GM23338 (cell line): ENCODE measurements at regions not wholly inside any gene's neighbourhood (a gene's known extent, or its start where the extent isn't known, plus 50 kb on each side); places are given as distances from the start of the nearest gene placed in this dataset.

ENCODE experiments used
- ATAC-seq: fragments of 200-7000 bp; cut with Tn5 transposase; 3 replicates; pipeline ENCODE4 v1.9.1; 2020
- DNase-seq: peaks from one replicate; pipeline ENCODE4 v3.0.0-alpha.2; 2015; ENCODE audit warnings: low spot score
- H2AFZ ChIP-seq: fragments of 200-600 bp; sonication (generic); 2 replicates; pipeline ENCODE4 v1.8.0; 2016; ENCODE audit warnings: antibody characterized with exemption, mild to moderate bottlenecking, moderate library complexity
- H3F3A ChIP-seq: fragments of 200-600 bp; sonication (generic); replicated peaks from 2 replicates; pipeline ENCODE4 v1.8.0; 2017; ENCODE audit warnings: antibody characterized with exemption, mixed run types, low read depth
- H3K27ac ChIP-seq: fragments of 200-600 bp; sonication (generic); 2 replicates; pipeline ENCODE4 v1.6.1; 2016; ENCODE audit warnings: low read depth
- H3K27me3 ChIP-seq: fragments of 200-600 bp; sonication (generic); 2 replicates; pipeline ENCODE4 v1.8.0; 2016; ENCODE audit warnings: mild to moderate bottlenecking, mixed run types, moderate library complexity; ENCODE audit not compliant: insufficient read depth
- H3K36me3 ChIP-seq: fragments of 200-600 bp; sonication (generic); 2 replicates; pipeline ENCODE4 v1.8.0; 2016; ENCODE audit warnings: mild to moderate bottlenecking; ENCODE audit not compliant: insufficient read depth
- H3K4me1 ChIP-seq: fragments of 200-600 bp; sonication (generic); 2 replicates; pipeline ENCODE4 v1.8.0; 2016; ENCODE audit warnings: mild to moderate bottlenecking, moderate library complexity; ENCODE audit not compliant: insufficient read depth
- H3K4me2 ChIP-seq: fragments of 200-600 bp; sonication (generic); 2 replicates; pipeline ENCODE4 v1.7.1; 2017; ENCODE audit warnings: mixed run types
- H3K4me3 ChIP-seq: fragments of 200-600 bp; sonication (generic); 2 replicates; pipeline ENCODE4 v1.6.1; 2016; ENCODE audit warnings: mixed run types
- H3K79me2 ChIP-seq: fragments of 200-600 bp; sonication (generic); replicated peaks from 2 replicates; pipeline ENCODE4 v1.8.0; 2017; ENCODE audit warnings: mild to moderate bottlenecking; ENCODE audit not compliant: insufficient read depth
- H3K9me2 ChIP-seq: fragments of 200-600 bp; sonication (generic); 2 replicates; pipeline ENCODE4 v1.8.0; 2017; ENCODE audit not compliant: insufficient read depth
- H4K20me1 ChIP-seq: fragments of 200-600 bp; sonication (generic); replicated peaks from 2 replicates; pipeline ENCODE4 v1.8.0; 2017; ENCODE audit warnings: mild to moderate bottlenecking; ENCODE audit not compliant: insufficient read depth
- H3K27ac Mint-ChIP-seq: 2 replicates; pipeline ENCODE4 v1.8.0; 2020; ENCODE audit warnings: inconsistent platforms, mild to moderate bottlenecking, moderate library complexity, mixed read lengths
- H3K27me3 Mint-ChIP-seq: 3 replicates; pipeline ENCODE4 v1.8.0; 2022; ENCODE audit warnings: low read depth, mild to moderate bottlenecking, moderate library complexity, mixed read lengths, inconsistent platforms; ENCODE audit not compliant: insufficient read depth, poor library complexity
- H3K36me3 Mint-ChIP-seq: 3 replicates; pipeline ENCODE4 v1.8.0; 2021; ENCODE audit warnings: low read depth, mild to moderate bottlenecking, inconsistent platforms, moderate library complexity, mixed read lengths
- H3K4me1 Mint-ChIP-seq: 3 replicates; pipeline ENCODE4 v1.8.0; 2020; ENCODE audit warnings: mild to moderate bottlenecking, inconsistent platforms, mixed read lengths
- H3K4me3 Mint-ChIP-seq: 3 replicates; pipeline ENCODE4 v1.8.0; 2021; ENCODE audit warnings: moderate library complexity, mild to moderate bottlenecking, inconsistent platforms, mixed read lengths
- H3K9me3 Mint-ChIP-seq: 3 replicates; pipeline ENCODE4 v1.8.0; 2020; ENCODE audit warnings: moderate library complexity, mild to moderate bottlenecking, inconsistent platforms, mixed read lengths
- CREB1 ChIP-seq: fragments of 250-450 bp; sonication (Bioruptor Pico); IDR thresholded peaks from 2 replicates; pipeline ENCODE4 v1.5.0; 2020; ENCODE audit warnings: low read depth, mild to moderate bottlenecking, moderate library complexity
- CTCF ChIP-seq, 2 experiments: fragments of 200-600 bp in 1 of 2; sonication (generic) in 1 of 2; conservative IDR thresholded peaks; 2 replicates each; pipeline versions ENCODE4 v1.5.1 to v1.6.1; 2016 to 2017; ENCODE audit warnings: antibody characterized with exemption in 2 of 2, low read depth in 2 of 2, mild to moderate bottlenecking in 2 of 2, moderate library complexity in 1 of 2
- EZH2 ChIP-seq: fragments of 200-600 bp; sonication (generic); IDR thresholded peaks from one replicate; pipeline ENCODE4 v1.8.0; 2017; ENCODE audit warnings: antibody characterized with exemption, mild to moderate bottlenecking, low read depth; ENCODE audit not compliant: unreplicated experiment
- EZH2phosphoT487 ChIP-seq: fragments of 200-600 bp; sonication (generic); IDR thresholded peaks from one replicate; pipeline ENCODE4 v1.8.1; 2018; ENCODE audit warnings: antibody characterized with exemption; ENCODE audit not compliant: unreplicated experiment
- JUNB ChIP-seq: IDR thresholded peaks from one replicate; pipeline ENCODE4 v1.6.1; 2016; ENCODE audit warnings: antibody characterized with exemption; ENCODE audit not compliant: unreplicated experiment
- NANOG ChIP-seq: IDR thresholded peaks from 2 replicates; pipeline ENCODE4 v1.6.1; 2016; ENCODE audit warnings: antibody characterized with exemption, borderline replicate concordance
- REST ChIP-seq: IDR thresholded peaks from one replicate; pipeline ENCODE4 v1.6.1; 2018; ENCODE audit warnings: antibody characterized with exemption; ENCODE audit not compliant: unreplicated experiment
- STAT1 ChIP-seq: IDR thresholded peaks from one replicate; pipeline ENCODE4 v1.6.1; 2016; ENCODE audit warnings: antibody characterized with exemption; ENCODE audit not compliant: unreplicated experiment
- ZNF114 ChIP-seq: fragments of 250-450 bp; sonication (Bioruptor Pico); IDR thresholded peaks from 2 replicates; pipeline ENCODE4 v1.5.0; 2020; ENCODE audit warnings: mild to moderate bottlenecking, moderate library complexity
- ZNF331 ChIP-seq: fragments of 250-450 bp; sonication (Bioruptor Pico); IDR thresholded peaks from 2 replicates; pipeline ENCODE4 v1.5.0; 2020; ENCODE audit warnings: low read depth, mild to moderate bottlenecking, moderate library complexity

- peak overlapping the region; percentile 66 for H3K4me2 ChIP-seq
- ATAC-seq (peak; percentile 90), DNase-seq (peak; percentile 70)
- H4K20me1 ChIP-seq: no peaks in the 10 kb centered on the region
- H3K4me1 ChIP-seq: peaks cover 19% of the 10 kb centered on the region
- H3K79me2 ChIP-seq: no peaks in the 10 kb centered on the region
- peak overlapping the region; percentile 30; the same call in 1 of the 2 replicates for H3K27ac Mint-ChIP-seq
- no peaks in the 10 kb centered on the region for H3K27me3 Mint-ChIP-seq
- H3K27me3 ChIP-seq: no peaks in the 10 kb centered on the region
- peak overlapping the region; percentile 5; the same call in 1 of the 3 replicates for H3K4me3 Mint-ChIP-seq
- no peaks in the 10 kb centered on the region for H3F3A ChIP-seq
- peak overlapping the region; percentile 27; the same call in 1 of the 2 replicates for H3K4me3 ChIP-seq
- H3K27ac ChIP-seq: no peak overlapping the region
- H2AFZ ChIP-seq: peak overlapping the region; percentile 84
- no peaks in the 10 kb centered on the region for H3K9me3 Mint-ChIP-seq
- no peaks in the 10 kb centered on the region for H3K36me3 Mint-ChIP-seq
- no peaks in the 10 kb centered on the region for H3K36me3 ChIP-seq
- peaks cover 22% of the 10 kb centered on the region; the same call in 2 of the 3 replicates for H3K4me1 Mint-ChIP-seq
- no peak for TF ChIP-seq NANOG
- TF ChIP-seq EZH2phosphoT487: no peak
- no peak for TF ChIP-seq STAT1
- TF ChIP-seq EZH2: no peak
- no peak for TF ChIP-seq CREB1 (CRISPR knock-in tag)
- TF ChIP-seq ZNF331 (CRISPR knock-in tag): no peak
- TF ChIP-seq REST: no peak
- TF ChIP-seq JUNB: no peak
- no peak for TF ChIP-seq ZNF114
- TF ChIP-seq CTCF (conservative IDR thresholded peaks at IDR 0.05; ENCODE audit: low read depth in 2 of 2): no peak
- H3K9me2 ChIP-seq: no peaks in the 10 kb centered on the region
Observed at GRCh38 chr12:103012884-103013283, 55.4 kb downstream of the ASCL1 start.

GRCh38 chr12:103013741-103014300 lies 56.3 kb downstream of the ASCL1 start:
- Histone ChIP-seq H2AFZ (peak overlapping the region; percentile 84), H3K4me1 (peaks cover 19% of the 10 kb centered on the region), H3K27me3 (no peaks in the 10 kb centered on the region), H3F3A (no peaks in the 10 kb centered on the region), H3K4me2 (peak overlapping the region; percentile 66; the same call in 1 of the 2 replicates), H3K79me2 (no peaks in the 10 kb centered on the region), H3K9me2 (no peaks in the 10 kb centered on the region), H3K27ac (no peak overlapping the region), H3K36me3 (no peaks in the 10 kb centered on the region), H4K20me1 (no peaks in the 10 kb centered on the region), H3K4me3 (no peak overlapping the region)
- no peak overlapping the region for H3K27ac Mint-ChIP-seq
- H3K4me3 Mint-ChIP-seq: no peak overlapping the region
- DNase-seq (no peak), ATAC-seq (peak; percentile 22)
- no peaks in the 10 kb centered on the region for H3K9me3 Mint-ChIP-seq
- peaks cover 22% of the 10 kb centered on the region; the same call in 2 of the 3 replicates for H3K4me1 Mint-ChIP-seq
- no peaks in the 10 kb centered on the region for H3K36me3 Mint-ChIP-seq
- no peaks in the 10 kb centered on the region for H3K27me3 Mint-ChIP-seq
- TF ChIP-seq STAT1 (no peak), EZH2 (no peak), EZH2phosphoT487 (no peak), JUNB (no peak)
